GM19324 (cell line): ENCODE measurements at regions not wholly inside any gene's neighbourhood (a gene's known extent, or its start where the extent isn't known, plus 50 kb on each side); places are given as distances from the start of the nearest gene placed in this dataset.

Source experiments
- ATAC-seq: cut with Tn5 transposase; IDR thresholded peaks from one replicate; pipeline ENCODE4 v1.9.1; 2021; ENCODE audit warnings: mild to moderate bottlenecking, moderate library complexity; ENCODE audit not compliant: unreplicated experiment, low FRiP score

DNA sequence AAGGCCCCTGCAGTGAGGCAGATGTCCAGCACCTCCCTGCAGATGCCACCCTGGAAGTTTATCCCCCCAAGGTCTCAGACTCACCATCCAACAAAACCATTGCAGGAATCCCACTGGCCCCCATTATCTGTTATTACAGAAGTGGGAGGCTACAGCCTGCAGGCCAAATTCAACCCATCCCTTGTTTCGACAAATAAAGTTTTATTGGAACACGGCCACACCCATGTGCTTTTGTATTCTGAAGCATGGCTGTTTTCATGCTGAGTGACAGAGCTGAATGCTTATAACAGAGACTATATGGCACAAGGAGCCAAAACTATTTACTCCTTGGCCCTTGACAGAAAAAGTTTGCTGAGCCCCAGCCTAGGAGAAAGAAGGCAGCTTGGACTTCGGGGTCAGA is 428.8 kb downstream of the CDK5RAP2 start:
- no peak for ATAC-seq

DNA sequence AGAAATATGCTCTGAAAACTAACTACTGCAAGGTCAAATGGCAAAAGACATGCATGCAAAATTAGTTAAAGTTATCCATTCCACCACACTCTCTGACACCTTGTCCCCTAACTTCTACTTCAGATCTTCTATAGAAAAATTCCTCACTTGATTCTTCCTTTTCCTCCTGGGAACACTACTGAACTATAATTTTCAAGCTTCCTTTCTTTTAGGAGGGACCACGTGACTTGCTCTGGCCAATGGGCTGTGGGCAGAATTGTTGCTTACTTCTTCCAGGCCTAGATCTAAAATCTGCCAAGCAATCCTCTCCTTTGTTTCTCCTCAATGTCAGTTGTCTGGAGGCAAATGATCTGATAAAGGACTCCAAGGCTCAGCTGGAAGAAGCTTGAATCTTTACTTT is 441.0 kb downstream of the CDK5RAP2 start:
- ATAC-seq, result no peak

DNA sequence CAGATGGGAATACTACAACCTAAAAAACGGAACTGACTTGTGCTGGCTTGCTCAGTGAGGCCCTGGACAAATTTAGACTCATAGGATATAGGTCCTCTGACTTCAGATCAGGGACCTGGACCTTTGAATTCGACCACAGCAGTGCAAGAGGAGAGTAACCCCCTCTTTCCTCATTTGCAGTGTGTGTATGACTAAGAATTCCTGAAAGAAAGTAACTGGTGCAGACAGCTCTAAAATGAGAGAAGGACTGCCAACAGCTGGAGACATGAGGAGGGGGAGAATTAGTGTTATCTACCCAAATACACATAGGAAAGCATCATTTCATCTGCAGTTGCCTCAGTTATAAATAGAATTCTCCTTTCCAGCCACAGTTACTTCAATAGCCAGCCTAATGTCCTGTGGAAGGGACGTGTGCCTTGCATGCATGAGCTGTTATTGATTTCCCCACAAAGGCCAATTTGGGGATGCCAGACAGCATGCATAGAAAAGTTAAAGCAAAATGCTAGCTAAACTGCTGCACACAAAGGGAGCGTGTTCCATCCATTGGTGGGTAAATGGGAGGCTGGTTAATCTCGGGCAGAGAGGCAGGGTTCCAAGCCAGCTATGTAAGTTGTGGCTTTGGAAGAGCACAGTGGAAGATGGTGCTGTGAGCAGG is 442.7 kb downstream of the CDK5RAP2 start:
- ATAC-seq, result no peak

DNA sequence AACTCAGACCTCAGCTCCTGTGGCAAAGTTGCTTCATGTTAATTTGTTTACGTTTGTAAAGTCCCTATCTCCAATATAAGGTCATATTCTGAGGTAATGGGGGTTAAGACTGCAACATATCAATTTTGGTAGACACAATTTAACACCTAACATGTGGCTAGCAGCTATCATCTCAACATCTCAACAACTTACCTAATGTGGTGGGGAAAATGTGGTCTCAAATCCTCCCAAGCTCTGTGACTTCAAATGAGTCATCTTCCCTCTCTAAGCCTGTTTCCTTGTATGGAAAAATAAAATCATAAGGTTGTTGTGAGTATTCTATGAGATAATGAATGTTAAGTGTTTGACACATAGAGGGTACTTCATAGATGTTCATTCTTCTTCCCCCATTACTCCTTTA is 443.3 kb downstream of the CDK5RAP2 start:
- ATAC-seq, result no peak

DNA sequence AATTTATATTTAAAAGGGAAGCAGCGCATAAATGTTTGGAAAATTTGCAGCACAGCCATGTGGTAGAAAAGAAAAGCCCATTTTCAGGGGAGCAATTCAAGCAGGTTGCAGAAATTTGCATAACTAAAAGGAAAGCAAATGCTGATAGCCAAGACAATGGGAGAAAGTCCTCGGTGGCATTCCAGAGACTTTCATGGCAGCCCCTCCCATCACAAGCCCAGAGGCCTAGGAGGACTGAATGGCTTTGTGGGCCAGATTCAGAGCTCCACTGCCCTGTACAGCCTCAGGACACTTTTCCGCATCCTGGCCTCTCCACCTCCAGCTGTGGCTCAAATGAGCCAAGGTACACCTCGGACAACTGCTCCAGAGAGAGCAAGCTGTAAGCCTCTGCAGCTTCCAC is 462.9 kb downstream of the CDK5RAP2 start:
- no peak for ATAC-seq

DNA sequence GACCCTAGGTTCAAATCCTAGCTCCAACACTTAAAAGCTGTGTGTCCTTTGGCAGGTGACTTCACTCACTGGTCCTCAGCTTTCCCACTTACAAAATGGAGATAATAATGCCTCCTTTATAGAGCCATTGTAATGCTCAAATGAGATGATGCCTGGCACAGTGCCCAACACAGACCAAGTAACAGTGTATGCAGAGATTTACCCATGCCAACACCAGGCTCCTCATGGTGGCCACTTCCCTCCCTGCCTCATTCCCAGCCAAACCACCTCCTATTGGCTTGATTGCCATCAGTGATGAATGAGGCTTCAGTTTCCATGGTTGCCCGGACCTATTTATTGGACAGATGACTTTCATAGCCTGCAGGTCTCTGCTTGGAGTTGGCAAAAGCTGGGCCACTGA is 469.4 kb downstream of the CDK5RAP2 start:
- ATAC-seq, result no peak

DNA sequence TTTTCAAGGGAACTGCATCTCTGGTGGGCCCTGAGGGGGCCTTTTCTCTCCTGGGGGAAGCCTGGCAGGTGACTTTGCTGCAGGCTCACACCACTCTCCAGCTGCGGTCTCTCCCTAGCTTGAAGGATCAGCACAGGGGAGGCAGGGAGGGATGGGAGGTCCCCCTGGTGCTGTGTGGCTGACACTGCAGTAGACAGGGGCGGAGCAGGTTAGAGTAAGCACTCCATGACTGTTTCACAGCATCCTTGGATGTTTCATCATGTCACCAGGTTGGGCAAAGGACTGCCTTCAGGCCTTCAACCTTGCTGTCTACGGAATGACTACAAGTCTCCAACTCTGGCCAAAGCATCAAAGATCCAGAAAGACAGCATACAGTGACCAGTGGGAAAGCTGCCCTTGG is 470.7 kb downstream of the CDK5RAP2 start:
- ATAC-seq, result no peak

DNA sequence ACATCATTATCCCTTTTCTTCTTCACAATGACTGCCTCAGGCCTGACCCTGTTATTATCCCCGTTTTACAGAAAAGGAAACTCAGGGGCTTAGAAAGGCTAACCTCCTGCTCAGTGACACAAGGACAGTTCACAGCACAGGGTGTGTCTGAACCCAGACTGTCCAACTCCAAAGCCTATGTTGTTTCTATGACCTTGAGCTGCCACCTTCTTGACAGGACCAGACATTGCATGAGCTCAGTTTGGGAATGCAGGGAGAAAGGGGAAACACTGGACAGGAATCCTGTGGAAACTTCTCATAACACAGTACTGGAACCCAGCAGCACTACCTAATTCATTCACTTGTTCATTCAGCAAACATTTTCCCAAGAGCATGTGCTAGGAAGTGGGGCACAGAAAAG is 472.8 kb downstream of the CDK5RAP2 start:
- no peak for ATAC-seq

DNA sequence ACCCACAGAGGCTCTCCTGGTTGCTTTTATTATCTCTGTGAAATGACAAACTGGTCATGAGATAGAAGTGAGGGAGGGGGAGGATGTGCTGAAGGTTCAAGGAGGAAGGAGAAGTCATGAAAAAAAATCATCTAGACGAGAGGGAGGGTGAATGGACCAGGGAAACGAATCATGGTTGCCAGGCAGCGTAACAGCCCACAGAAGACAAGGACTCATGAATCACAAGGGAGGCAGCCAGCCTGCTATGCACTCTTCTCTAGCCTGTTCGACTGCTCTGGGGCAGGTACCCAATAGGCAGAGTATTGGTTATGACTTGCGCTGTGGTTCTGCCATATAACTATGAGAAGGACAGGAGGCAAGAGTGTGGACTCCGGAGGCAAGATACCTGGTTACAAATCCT is 475.2 kb downstream of the CDK5RAP2 start:
- no peak for ATAC-seq

DNA sequence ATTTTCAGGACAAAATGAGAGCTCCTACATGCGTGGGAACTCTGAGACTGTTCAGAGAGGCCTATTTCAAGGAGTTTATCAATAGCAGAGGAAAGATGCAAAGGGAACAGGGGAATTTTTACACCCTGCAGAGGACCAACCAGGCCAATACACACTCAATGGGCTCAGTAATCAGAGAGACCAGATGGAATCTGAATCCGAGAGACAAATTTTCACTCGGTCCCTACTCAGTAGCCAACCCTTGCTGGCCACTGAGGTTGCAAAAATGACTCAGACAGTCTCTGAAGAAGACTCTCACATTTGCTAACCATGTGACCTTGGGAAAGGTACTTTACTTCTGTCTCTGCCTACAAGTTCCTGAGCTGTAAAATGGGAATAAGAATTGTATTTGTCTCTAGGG is 479.4 kb downstream of the CDK5RAP2 start:
- ATAC-seq, result no peak

DNA sequence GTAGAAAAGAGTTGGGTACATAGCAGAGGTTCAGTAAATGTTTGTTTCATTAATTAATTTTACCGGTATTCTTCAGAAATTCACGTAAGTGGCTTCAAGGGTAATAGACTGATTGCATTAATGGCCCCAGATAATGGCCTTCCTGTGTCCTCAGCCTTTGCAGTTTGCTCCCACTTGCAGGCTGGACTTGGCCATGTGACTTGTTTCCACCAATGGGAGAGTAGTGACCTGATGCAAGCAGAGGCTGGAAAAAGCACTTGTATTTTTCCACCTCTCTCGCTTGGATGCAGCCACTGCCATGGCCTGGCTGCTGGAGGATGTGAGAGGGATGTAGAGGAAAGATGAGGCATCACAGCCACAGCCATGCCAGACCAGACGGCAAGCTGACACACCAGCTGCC is 480.9 kb downstream of the CDK5RAP2 start:
- no peak for ATAC-seq

DNA sequence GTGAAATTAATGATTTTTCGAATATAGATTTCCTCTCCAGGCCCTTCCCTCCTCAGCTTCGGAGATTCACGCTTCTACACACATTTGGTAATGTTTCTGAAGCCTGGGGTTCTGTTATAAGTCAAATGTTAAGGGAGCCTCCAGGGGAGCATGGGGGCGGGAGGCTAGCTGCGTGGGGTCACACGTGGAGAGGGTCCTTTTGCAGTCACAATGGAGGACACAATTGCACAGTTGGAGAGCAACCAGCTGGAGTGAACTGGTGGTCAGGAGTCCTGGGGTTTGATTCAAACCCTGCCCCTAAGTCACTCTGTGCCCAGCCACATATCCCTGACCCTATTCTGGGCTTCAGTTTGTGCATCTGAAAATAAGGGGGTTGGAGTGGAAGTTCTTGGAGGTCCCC is 481.4 kb downstream of the CDK5RAP2 start:
- ATAC-seq, result no peak

DNA sequence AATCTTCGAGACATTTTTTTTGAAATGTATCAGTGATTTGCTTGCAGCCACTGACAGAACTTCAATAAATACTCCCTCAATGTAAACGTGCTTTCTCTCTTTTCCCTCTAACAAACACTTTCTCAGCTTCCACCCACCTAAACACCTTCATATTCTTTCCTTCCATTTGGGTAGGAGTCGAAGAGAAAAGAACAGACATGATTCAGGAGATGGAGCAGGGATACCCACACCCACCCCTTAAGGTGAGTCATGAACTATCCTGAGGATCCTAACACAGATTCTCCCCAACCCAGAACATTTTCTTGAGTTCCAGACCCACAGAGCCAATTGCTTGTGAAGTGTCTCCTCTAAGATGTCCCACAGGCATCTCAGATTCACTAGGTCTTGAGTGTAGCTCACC is 488.8 kb downstream of the CDK5RAP2 start:
- no peak for ATAC-seq

DNA sequence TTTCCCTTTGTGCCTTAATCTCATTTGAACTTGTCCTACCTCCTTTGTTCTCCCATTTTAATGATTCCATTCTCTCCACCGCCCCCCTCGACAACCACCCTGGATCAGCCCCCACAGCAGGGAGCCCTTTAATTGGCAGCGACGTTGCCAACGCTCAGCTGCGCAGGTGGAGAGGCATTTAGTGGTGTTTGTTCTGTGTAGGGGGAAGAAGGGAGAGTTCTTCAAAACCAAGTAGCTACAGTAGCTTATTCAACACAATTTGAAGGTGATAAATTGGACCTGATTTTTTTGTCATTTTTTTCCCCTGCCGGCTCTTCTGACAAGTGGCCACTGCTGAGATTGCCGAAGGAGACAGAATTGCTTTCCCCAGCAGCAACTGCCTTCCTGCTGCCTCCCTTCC is 499.1 kb downstream of the CDK5RAP2 start:
- no peak for ATAC-seq

DNA sequence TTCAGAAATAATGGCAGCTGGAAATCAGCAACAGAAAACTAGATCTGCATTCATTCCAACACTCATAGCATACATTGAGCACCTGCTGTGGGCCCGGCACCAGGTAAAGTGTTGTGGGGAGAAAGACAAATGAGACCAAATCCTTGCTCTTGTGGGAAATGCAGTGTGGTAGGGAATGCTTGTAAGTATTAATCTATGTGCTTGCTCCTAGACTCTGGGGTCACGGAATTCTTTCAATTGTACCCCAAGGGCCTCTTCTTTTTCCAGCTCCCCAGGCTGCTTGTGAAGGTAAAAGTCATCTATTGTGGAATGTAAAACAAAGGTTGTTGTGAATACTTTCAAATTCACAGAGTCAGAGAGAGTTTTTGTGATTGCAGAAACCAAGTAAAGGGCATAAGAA is 501.9 kb downstream of the CDK5RAP2 start:
- ATAC-seq, result no peak

DNA sequence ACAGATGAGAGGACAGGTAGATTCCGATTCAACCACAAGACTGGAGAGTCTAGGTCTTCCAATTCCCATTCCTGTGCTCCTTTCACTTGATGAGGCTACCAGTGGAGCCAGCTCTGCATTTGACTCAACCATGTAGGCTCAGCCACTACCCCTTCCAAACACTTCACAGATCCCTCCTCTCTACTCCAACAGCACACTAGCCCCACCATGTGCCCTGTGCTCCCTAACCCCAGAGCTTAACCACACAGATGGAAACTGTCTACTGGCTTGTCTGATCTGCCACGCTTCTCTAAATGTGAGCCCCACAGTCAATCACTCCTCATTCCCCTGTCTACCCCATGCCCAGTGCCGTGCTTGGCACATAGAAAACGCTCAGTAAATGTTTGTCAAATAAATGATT is 508.2 kb downstream of the CDK5RAP2 start:
- no peak for ATAC-seq

DNA sequence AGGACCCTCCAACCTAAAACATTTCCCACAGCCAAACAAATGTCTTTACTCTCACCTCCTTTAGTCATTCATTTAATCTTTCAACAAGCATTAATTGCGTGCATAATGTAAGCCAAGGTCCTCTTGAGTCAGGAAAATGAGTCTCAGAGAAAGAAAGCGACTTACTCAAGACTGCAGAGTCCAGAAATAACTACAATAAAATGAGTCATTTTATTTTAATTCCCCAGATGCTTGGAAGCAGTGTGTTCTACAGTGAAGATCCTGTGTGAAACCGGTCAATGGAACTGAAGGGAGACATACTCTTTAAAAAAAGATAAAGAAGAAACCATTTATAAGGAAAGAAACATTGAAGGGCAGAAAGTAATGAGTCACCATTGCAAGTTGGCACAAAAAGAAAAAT is 513.7 kb downstream of the CDK5RAP2 start:
- no peak for ATAC-seq

DNA sequence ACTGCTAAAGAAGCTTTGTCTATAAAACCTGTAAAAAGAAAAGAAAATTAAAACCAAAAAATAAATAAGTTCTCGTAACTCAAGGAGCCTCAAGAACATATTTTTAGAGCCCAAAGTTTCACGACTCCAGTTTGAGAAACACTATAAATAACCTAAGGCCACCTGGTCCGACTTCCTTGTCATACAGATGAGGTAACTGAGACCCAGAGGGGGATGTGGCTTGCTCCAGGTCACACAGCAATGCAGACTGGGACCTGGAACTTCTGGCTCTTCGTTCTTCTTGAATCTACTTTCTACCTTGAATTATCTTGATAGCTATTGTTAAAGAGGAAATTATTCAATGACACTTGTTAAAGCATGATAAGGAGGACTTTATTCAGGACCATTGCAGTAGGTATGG is 514.8 kb downstream of the CDK5RAP2 start:
- ATAC-seq, result no peak

DNA sequence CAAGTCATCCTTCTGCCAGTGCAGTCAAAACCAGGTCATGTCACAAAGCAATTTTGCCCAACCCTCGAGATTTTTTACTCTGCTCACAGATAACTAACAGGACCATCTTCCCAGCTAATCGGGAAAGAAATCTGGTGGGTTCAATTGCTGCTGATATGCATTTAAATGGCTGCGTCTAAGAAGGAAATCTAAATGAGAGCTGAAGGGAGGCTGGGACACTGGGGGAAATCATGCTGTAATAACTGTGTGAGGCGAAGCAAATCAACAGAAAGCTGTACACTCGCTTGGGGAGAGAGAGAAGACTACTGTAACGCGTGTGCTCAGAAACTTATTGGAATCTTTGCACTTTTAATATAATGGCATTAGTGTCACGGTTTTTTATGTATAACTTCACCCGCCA is 535.0 kb downstream of the CDK5RAP2 start:
- ATAC-seq, result no peak

DNA sequence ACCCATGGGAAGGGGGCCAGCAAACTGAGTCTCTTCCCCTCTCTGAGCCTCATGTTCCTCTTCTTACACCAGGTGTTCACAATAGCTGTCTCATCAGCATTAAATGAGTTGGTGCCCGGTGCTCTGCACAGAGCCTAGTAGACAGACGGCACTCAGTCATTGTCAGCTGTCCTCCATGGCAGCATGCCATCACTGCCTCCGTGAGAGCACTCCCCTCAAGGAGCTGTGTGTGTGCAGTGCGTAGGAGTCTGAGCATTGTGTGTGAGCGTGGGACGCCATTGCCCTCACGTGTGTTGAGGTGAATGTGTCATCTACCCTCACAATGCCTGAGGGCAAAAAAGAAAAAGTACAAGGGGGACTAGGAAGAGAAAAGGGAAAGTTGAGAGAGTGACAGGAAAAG is 536.5 kb downstream of the CDK5RAP2 start:
- ATAC-seq, result no peak

DNA sequence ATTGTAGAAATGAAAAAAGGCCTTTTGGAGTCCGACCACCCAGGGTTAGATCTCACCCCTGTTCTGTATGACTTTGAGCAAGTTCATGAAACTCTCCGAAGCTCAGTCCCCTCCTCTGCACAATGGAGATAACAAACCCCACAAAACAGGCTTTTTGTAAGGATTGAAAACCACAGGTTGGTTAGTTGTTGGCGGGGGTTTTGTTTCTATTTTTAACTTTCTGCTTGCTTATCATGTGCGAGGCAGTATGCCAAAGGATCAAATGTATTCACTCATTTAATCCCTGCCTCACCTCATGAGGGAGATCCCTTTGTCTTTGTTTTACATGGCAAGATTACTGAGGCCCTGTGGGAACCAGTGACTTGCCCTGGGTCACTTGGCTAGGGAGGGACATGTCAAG is 539.1 kb downstream of the CDK5RAP2 start:
- no peak for ATAC-seq

DNA sequence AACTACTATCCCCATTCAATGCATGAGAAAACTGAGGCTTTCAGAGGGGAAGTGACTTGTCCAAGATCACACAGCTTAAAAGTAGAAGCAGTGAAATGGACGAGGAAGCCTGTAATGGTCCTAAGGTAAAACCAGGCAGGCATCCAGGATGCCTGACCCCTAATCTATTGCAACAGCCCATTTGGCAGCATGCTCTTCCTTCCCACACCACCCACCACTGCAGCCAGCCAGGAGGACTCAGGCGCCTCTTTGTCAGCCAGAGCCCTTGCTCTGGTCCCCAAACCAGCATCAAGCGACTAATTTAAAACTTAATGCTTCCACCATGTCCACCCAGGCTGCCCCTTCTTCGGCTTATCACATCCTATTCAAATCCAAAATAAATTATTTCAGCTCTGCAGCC is 541.6 kb downstream of the CDK5RAP2 start:
- ATAC-seq, result no peak

DNA sequence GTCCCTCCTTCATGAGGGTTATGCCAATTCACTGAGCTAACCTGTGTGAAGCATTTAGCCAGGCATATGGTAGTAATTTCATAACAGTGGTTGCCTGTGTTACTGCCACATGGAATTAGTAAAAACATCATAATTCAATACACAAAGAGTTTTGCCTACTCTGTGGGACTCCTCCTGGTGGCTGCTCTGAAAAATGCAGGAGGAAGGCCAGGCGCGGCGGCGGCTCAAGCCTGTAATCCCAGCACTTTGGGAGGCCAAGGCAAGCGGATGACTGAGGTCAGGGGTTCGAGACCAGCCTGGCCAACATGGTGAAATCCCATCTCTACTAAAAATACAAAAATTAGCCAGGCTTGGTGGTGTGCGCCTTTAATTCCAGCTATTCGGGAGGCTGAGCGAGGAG is 547.3 kb downstream of the CDK5RAP2 start:
- ATAC-seq, result no peak
